Activated CD4-positive, alpha-beta T cell treated with anti-CD3 and anti-CD28 coated beads, Interleukin-2, amount 10 ng/mL, durations not matched to agents 7 days and 5 days (primary cell): ENCODE measurements at regions not wholly inside any gene's neighbourhood (a gene's known extent, or its start where the extent isn't known, plus 50 kb on each side); places are given as distances from the start of the nearest gene placed in this dataset.

Experiments used
- CTCF ChIA-PET: fragments of 350-600 bp; sonication (Branson Sonifier 250); formaldehyde crosslinking; loops from one replicate; lab custom pipeline; 2021; ENCODE audit warnings: antibody characterized with exemption; lab: Charles Lee
- POLR2A ChIA-PET: fragments of 350-600 bp; sonication (Branson Sonifier 250); formaldehyde crosslinking; loops from one replicate; lab custom pipeline; 2021; ENCODE audit warnings: antibody characterized with exemption; lab: Charles Lee
- DNase-seq: peaks from one replicate; pipeline ENCODE4 v3.0.0-alpha.2; 2020
- H3K27ac Mint-ChIP-seq: one replicate; pipeline ENCODE4 v1.8.0; 2021; ENCODE audit warnings: mild to moderate bottlenecking, moderate library complexity, mixed read lengths
- H3K27me3 Mint-ChIP-seq: one replicate; pipeline ENCODE4 v1.8.0; 2021; ENCODE audit warnings: mixed read lengths
- H3K36me3 Mint-ChIP-seq: one replicate; pipeline ENCODE4 v1.8.0; 2021; ENCODE audit warnings: low read depth, mixed read lengths
- H3K4me1 Mint-ChIP-seq: one replicate; pipeline ENCODE4 v1.8.0; 2021; ENCODE audit warnings: mixed read lengths
- H3K4me3 Mint-ChIP-seq: one replicate; pipeline ENCODE4 v1.8.0; 2021; ENCODE audit warnings: mild to moderate bottlenecking, moderate library complexity, mixed read lengths
- H3K9me3 Mint-ChIP-seq: one replicate; pipeline ENCODE4 v1.8.0; 2021; ENCODE audit warnings: mixed read lengths

DNA sequence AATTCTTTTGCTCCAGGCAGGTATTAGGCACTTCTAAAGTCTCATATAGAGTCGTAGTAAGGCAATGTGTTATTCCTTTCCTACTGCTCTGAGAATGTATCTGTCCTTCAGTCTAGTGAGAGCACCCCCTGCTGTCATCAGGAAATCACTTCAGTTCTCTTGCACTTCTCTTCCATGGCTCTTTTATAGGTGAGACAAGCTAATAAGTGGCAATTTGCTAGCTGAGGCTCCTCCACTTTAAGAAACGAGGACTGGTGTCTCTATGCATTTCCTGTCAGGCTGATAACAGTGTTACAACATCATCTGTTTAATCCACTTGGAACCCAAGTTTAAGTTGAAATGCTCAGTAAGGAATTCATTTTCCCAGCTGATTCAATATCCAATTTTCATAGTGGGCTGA is 350.6 kb downstream of the TFEC start:
- Mint-ChIP-seq H3K27me3 (no peaks in the 10 kb centered on the region), H3K27ac (no peak overlapping the region), H3K4me1 (no peaks in the 10 kb centered on the region), H3K36me3 (no peaks in the 10 kb centered on the region), H3K9me3 (no peaks in the 10 kb centered on the region), H3K4me3 (no peak overlapping the region)
- no peak for DNase-seq
- ChIA-PET POLR2A (no interaction called here), CTCF (interaction anchor here (0.5 to 0.7 kb wide), 2 partner anchors 216 to 929 kb away, joined by 4 read pairs; no protein-coding TSS in a partner anchor)

DNA sequence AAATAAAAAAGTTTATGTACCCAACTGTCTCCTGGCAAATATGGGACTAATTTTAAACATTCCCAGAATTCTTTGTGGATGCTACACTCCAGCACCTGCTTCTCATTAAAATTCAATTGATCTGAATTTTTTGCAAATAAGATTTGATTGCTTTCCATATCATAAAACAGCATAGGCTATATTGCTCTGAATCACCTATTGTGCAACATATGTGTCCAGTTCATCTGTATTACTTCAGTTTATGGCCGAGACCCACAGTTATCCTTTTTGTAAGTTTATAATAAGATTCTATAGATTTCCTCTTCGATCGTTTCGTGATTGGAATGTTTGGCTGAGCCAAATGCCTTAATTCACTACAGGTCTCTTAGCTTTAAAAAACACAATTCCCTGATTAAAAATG is 351.1 kb downstream of the TFEC start:
- Mint-ChIP-seq H3K9me3 (no peaks in the 10 kb centered on the region), H3K4me3 (no peak overlapping the region), H3K36me3 (no peaks in the 10 kb centered on the region), H3K4me1 (no peaks in the 10 kb centered on the region), H3K27ac (no peak overlapping the region), H3K27me3 (no peaks in the 10 kb centered on the region)
- DNase-seq: no peak
- ChIA-PET POLR2A (no interaction called here), CTCF (interaction anchor here (0.7 kb wide), 1 partner anchor 215 kb away, joined by 4 read pairs; no protein-coding TSS in a partner anchor)

- no peaks in the 10 kb centered on the region for H3K9me3 Mint-ChIP-seq
- ChIA-PET CTCF (no interaction called here), POLR2A (no interaction called here)
These were observed 352.2 kb downstream of the TFEC start for GRCh38 chr7:115678086-115678982.

DNA sequence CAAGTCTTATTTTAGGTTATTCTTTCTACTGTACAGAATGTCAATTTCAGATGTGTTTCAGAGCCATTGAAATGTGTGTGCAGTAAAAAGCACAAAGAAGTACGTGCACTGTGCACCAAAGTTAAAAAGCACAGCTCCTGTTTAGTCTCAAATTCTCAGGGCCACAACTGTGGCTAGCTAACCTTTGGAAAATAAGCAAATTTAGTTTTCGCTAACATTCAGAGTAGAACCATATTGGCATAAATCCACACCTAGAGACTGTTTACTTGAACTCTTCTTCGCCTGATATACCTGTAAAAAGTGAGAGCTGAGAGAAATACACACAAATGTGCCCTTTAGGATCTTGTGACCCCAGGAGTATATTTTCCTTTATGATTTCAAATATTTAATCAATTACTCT is 353.9 kb downstream of the TFEC start:
- H3K27me3 Mint-ChIP-seq: no peaks in the 10 kb centered on the region
- H3K27ac Mint-ChIP-seq: no peak overlapping the region
- CTCF ChIA-PET: no interaction called here

More at GRCh38 chr7:115678086-115678982, 352.2 kb downstream of the TFEC start:
- Mint-ChIP-seq H3K4me3 (no peak overlapping the region), H3K27ac (no peak overlapping the region), H3K36me3 (no peaks in the 10 kb centered on the region), H3K27me3 (no peaks in the 10 kb centered on the region), H3K4me1 (no peaks in the 10 kb centered on the region)
- no peak for DNase-seq

GRCh38 chr7:115676080-115676479 is 354.5 kb downstream of the TFEC start:
- ChIA-PET CTCF (no interaction called here), POLR2A (no interaction called here)
- no peak for DNase-seq
- no peaks in the 10 kb centered on the region for H3K36me3 Mint-ChIP-seq
- no peaks in the 10 kb centered on the region for H3K9me3 Mint-ChIP-seq
- H3K4me1 Mint-ChIP-seq: no peaks in the 10 kb centered on the region
- no peak overlapping the region for H3K27ac Mint-ChIP-seq
- no peak overlapping the region for H3K4me3 Mint-ChIP-seq
- no peaks in the 10 kb centered on the region for H3K27me3 Mint-ChIP-seq

More for the DNA sequence above, 353.9 kb downstream of the TFEC start:
- no peak for DNase-seq
- Mint-ChIP-seq H3K4me1 (no peaks in the 10 kb centered on the region), H3K4me3 (no peak overlapping the region), H3K36me3 (no peaks in the 10 kb centered on the region), H3K9me3 (no peaks in the 10 kb centered on the region)
- POLR2A ChIA-PET: no interaction called here

- no peak for DNase-seq
- H3K36me3 Mint-ChIP-seq: no peaks in the 10 kb centered on the region
- no peaks in the 10 kb centered on the region for H3K4me1 Mint-ChIP-seq
- ChIA-PET CTCF (no interaction called here), POLR2A (no interaction called here)
- H3K9me3 Mint-ChIP-seq: no peaks in the 10 kb centered on the region
- no peak overlapping the region for H3K4me3 Mint-ChIP-seq
- H3K27ac Mint-ChIP-seq: no peak overlapping the region
- H3K27me3 Mint-ChIP-seq: no peaks in the 10 kb centered on the region
These were observed 356.0 kb downstream of the TFEC start for GRCh38 chr7:115674467-115675024.

GRCh38 chr7:115672024-115672423 is 358.5 kb downstream of the TFEC start:
- ChIA-PET CTCF (no interaction called here), POLR2A (no interaction called here)
- no peak for DNase-seq
- no peak overlapping the region for H3K27ac Mint-ChIP-seq
- H3K27me3 Mint-ChIP-seq: no peaks in the 10 kb centered on the region
- H3K9me3 Mint-ChIP-seq: no peaks in the 10 kb centered on the region
- H3K36me3 Mint-ChIP-seq: no peaks in the 10 kb centered on the region
- H3K4me1 Mint-ChIP-seq: no peaks in the 10 kb centered on the region
- no peak overlapping the region for H3K4me3 Mint-ChIP-seq

DNA sequence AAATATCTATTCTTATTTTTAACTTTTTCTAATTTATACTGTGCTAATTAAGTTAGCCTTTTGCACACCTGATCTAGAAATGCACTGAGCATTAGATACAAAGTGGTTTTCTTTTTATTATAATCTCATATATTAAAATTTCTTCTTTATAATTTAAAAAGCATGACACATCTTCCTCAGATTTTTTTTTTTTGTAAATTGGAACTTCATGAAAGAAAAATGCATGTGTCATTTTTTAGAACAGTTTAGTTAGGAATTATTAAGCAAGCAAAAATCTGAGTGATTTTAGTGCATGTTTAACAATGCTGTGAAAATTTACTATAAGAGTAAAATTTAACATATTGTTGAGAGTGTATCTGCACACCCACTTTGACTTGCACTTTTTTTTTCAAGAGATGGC is 367.9 kb downstream of the TFEC start:
- H3K9me3 Mint-ChIP-seq: no peaks in the 10 kb centered on the region
- POLR2A ChIA-PET: no interaction called here
- H3K27ac Mint-ChIP-seq: no peak overlapping the region
- no peaks in the 10 kb centered on the region for H3K27me3 Mint-ChIP-seq
- H3K4me1 Mint-ChIP-seq: no peaks in the 10 kb centered on the region
- no peaks in the 10 kb centered on the region for H3K36me3 Mint-ChIP-seq
- no peak for DNase-seq
- CTCF ChIA-PET: no interaction called here
- no peak overlapping the region for H3K4me3 Mint-ChIP-seq

GRCh38 chr7:115662120-115662519 is 368.4 kb downstream of the TFEC start:
- ChIA-PET POLR2A (no interaction called here), CTCF (no interaction called here)
- Mint-ChIP-seq H3K4me1 (no peaks in the 10 kb centered on the region), H3K27ac (no peak overlapping the region), H3K4me3 (no peak overlapping the region), H3K36me3 (no peaks in the 10 kb centered on the region), H3K9me3 (no peaks in the 10 kb centered on the region), H3K27me3 (no peaks in the 10 kb centered on the region)
- DNase-seq: no peak

DNA sequence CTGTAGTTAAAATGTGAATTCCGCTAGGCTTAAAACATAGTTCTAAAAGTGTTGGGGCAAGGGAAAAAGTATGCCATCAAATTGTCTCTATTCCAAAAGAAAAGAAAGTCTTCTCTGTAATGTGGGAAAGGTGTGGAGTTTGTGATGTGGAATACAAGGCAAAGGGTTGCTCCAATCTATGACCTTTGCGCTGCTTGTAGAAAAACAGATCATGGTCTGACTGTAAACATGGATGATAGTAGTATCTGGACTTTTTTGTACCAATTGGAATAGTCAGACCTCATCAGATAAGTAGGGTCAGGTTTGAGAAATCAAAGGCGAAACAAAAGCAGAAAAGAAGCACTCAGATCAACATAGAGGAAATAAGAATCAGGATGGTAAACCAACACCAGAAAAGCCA is 372.3 kb downstream of the TFEC start:
- Mint-ChIP-seq H3K27me3 (no peaks in the 10 kb centered on the region), H3K4me1 (no peaks in the 10 kb centered on the region), H3K9me3 (no peaks in the 10 kb centered on the region), H3K27ac (no peak overlapping the region), H3K4me3 (no peak overlapping the region), H3K36me3 (no peaks in the 10 kb centered on the region)
- DNase-seq: no peak
- CTCF ChIA-PET: no interaction called here
- POLR2A ChIA-PET: no interaction called here

GRCh38 chr7:115654384-115655214 is 376.0 kb downstream of the TFEC start:
- H3K4me3 Mint-ChIP-seq: no peak overlapping the region
- H3K27me3 Mint-ChIP-seq: no peaks in the 10 kb centered on the region
- H3K27ac Mint-ChIP-seq: no peak overlapping the region
- no peaks in the 10 kb centered on the region for H3K4me1 Mint-ChIP-seq
- H3K9me3 Mint-ChIP-seq: no peaks in the 10 kb centered on the region
- ChIA-PET POLR2A (no interaction called here), CTCF (no interaction called here)
- no peak for DNase-seq
- no peaks in the 10 kb centered on the region for H3K36me3 Mint-ChIP-seq

GRCh38 chr7:115649429-115649828 is 381.1 kb downstream of the TFEC start:
- no peaks in the 10 kb centered on the region for H3K4me1 Mint-ChIP-seq
- DNase-seq: no peak
- no peaks in the 10 kb centered on the region for H3K27me3 Mint-ChIP-seq
- no peaks in the 10 kb centered on the region for H3K9me3 Mint-ChIP-seq
- POLR2A ChIA-PET: no interaction called here
- H3K27ac Mint-ChIP-seq: no peak overlapping the region
- CTCF ChIA-PET: no interaction called here
- no peaks in the 10 kb centered on the region for H3K36me3 Mint-ChIP-seq
- no peak overlapping the region for H3K4me3 Mint-ChIP-seq

- Mint-ChIP-seq H3K27me3 (no peaks in the 10 kb centered on the region), H3K36me3 (no peaks in the 10 kb centered on the region), H3K9me3 (no peaks in the 10 kb centered on the region), H3K4me3 (no peak overlapping the region), H3K27ac (no peak overlapping the region), H3K4me1 (no peaks in the 10 kb centered on the region)
- ChIA-PET CTCF (no interaction called here), POLR2A (no interaction called here)
- no peak for DNase-seq
These were observed 382.9 kb downstream of the TFEC start for GRCh38 chr7:115647712-115648111.
